Muscle of back (tissue), 3 donors: ENCODE measurements at regions not wholly inside any gene's neighbourhood (a gene's known extent, or its start where the extent isn't known, plus 50 kb on each side); places are given as distances from the start of the nearest gene placed in this dataset.
A peak's percentile ranks its signal among the peaks of the same experiment; 100 is the strongest.

Experiments used
- DNase-seq, 3 donors: peaks; one replicate each; pipeline versions ENCODE4 v3.0.0 to v3.0.0-alpha.2; 2013

- no peak for DNase-seq
These were observed 79.0 kb upstream of the NKD1 start for GRCh38 chr16:50469121-50469743.

GRCh38 chr16:50468749-50469078 is 79.5 kb upstream of the NKD1 start:
- no peak for DNase-seq

- peak in 2 of 3 donors; percentile 30 for DNase-seq
These were observed 80.0 kb upstream of the NKD1 start for GRCh38 chr16:50467943-50468748.

- DNase-seq, result peak in 1 of 3 donors; percentile 47
These were observed 80.6 kb upstream of the NKD1 start for GRCh38 chr16:50467559-50467942.

GRCh38 chr16:50466170-50466569 is 82.0 kb upstream of the NKD1 start:
- DNase-seq, result no peak

- no peak for DNase-seq
These were observed 83.6 kb upstream of the NKD1 start for GRCh38 chr16:50464325-50465290.

- DNase-seq, result no peak
These were observed 84.4 kb upstream of the NKD1 start for GRCh38 chr16:50463581-50464324.

- no peak for DNase-seq
These were observed 85.2 kb upstream of the NKD1 start for GRCh38 chr16:50462793-50463507.

- no peak for DNase-seq
These were observed 86.8 kb upstream of the NKD1 start for GRCh38 chr16:50461400-50461760.

- DNase-seq, result no peak
These were observed 87.4 kb upstream of the NKD1 start for GRCh38 chr16:50460538-50461399.

GRCh38 chr16:50459496-50460080 is 88.6 kb upstream of the NKD1 start:
- DNase-seq, result no peak

GRCh38 chr16:50458667-50459495 is 89.3 kb upstream of the NKD1 start:
- DNase-seq, result no peak

- no peak for DNase-seq
These were observed 89.2 kb upstream of the BRD7 start for GRCh38 chr16:50457979-50458491.

GRCh38 chr16:50457423-50457822 is 88.6 kb upstream of the BRD7 start:
- DNase-seq, result no peak

- DNase-seq, result no peak
These were observed 86.6 kb upstream of the BRD7 start for GRCh38 chr16:50455288-50455845.

GRCh38 chr16:50453446-50453845 is 84.7 kb upstream of the BRD7 start:
- DNase-seq, result no peak

- no peak for DNase-seq
These were observed 83.2 kb upstream of the BRD7 start for GRCh38 chr16:50451951-50452508.

- DNase-seq, result no peak
These were observed 82.2 kb upstream of the BRD7 start for GRCh38 chr16:50450957-50451356.
